ENCODE measurements at regions not wholly inside any gene's neighbourhood (a gene's known extent, or its start where the extent isn't known, plus 50 kb on each side); places are given as distances from the start of the nearest gene placed in this dataset.

DNA sequence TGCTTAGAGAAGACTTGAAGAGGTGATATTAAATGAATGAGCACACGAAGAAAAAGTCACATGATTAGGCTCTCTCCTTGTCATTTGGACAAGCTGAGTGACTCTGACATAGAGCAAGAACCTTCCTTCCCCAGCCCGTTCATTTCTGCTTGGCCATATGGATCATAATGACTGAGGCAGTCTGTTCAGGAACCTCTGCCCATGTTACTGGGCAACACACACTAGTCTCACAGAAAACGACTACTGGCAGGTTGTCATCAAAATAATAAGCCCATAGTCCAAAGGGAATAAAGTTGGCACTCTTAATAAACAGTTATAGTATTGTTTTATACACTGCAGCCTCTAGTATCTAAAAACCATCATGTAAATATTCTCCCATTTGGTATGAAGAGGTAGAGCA is 635.0 kb downstream of the REEP3 start:
- TF ChIP-seq TBX3 (IDR thresholded peaks at IDR 0.05; ENCODE audit: borderline replicate concordance) = no peak
- TF ChIP-seq, protein P1, sequence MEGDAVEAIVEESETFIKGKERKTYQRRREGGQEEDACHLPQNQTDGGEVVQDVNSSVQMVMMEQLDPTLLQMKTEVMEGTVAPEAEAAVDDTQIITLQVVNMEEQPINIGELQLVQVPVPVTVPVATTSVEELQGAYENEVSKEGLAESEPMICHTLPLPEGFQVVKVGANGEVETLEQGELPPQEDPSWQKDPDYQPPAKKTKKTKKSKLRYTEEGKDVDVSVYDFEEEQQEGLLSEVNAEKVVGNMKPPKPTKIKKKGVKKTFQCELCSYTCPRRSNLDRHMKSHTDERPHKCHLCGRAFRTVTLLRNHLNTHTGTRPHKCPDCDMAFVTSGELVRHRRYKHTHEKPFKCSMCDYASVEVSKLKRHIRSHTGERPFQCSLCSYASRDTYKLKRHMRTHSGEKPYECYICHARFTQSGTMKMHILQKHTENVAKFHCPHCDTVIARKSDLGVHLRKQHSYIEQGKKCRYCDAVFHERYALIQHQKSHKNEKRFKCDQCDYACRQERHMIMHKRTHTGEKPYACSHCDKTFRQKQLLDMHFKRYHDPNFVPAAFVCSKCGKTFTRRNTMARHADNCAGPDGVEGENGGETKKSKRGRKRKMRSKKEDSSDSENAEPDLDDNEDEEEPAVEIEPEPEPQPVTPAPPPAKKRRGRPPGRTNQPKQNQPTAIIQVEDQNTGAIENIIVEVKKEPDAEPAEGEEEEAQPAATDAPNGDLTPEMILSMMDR (CRISPR knock-in tag; IDR thresholded peaks at IDR 0.05) = no peak
- TF ChIP-seq, protein P2, sequence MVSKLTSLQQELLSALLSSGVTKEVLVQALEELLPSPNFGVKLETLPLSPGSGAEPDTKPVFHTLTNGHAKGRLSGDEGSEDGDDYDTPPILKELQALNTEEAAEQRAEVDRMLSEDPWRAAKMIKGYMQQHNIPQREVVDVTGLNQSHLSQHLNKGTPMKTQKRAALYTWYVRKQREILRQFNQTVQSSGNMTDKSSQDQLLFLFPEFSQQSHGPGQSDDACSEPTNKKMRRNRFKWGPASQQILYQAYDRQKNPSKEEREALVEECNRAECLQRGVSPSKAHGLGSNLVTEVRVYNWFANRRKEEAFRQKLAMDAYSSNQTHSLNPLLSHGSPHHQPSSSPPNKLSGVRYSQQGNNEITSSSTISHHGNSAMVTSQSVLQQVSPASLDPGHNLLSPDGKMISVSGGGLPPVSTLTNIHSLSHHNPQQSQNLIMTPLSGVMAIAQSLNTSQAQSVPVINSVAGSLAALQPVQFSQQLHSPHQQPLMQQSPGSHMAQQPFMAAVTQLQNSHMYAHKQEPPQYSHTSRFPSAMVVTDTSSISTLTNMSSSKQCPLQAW (CRISPR knock-in tag; IDR thresholded peaks at IDR 0.05) = no peak
- TF ChIP-seq HNRNPUL1 (IDR thresholded peaks at IDR 0.05; ENCODE audit: low read depth, low read length) = no peak
- no peak for TF ChIP-seq ZNF629 (CRISPR knock-in tag; conservative IDR thresholded peaks at IDR 0.05)
- no peak for TF ChIP-seq EZH2 (conservative IDR thresholded peaks at IDR 0.05; ENCODE audit: low read depth, low read length)
- TF ChIP-seq, protein P3, sequence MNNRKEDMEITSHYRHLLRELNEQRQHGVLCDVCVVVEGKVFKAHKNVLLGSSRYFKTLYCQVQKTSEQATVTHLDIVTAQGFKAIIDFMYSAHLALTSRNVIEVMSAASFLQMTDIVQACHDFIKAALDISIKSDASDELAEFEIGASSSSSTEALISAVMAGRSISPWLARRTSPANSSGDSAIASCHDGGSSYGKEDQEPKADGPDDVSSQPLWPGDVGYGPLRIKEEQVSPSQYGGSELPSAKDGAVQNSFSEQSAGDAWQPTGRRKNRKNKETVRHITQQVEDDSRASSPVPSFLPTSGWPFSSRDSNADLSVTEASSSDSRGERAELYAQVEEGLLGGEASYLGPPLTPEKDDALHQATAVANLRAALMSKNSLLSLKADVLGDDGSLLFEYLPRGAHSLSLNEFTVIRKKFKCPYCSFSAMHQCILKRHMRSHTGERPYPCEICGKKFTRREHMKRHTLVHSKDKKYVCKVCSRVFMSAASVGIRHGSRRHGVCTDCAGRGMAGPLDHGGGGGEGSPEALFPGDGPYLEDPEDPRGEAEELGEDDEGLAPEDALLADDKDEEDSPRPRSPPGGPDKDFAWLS (CRISPR knock-in tag; IDR thresholded peaks at IDR 0.05; ENCODE audit: borderline replicate concordance) = no peak
- no peak for TF ChIP-seq CREM (IDR thresholded peaks at IDR 0.05)
- no peak for TF ChIP-seq CREM (CRISPR knock-in tag; IDR thresholded peaks at IDR 0.05)
- TF ChIP-seq, protein P4, sequence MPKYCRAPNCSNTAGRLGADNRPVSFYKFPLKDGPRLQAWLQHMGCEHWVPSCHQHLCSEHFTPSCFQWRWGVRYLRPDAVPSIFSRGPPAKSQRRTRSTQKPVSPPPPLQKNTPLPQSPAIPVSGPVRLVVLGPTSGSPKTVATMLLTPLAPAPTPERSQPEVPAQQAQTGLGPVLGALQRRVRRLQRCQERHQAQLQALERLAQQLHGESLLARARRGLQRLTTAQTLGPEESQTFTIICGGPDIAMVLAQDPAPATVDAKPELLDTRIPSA (CRISPR knock-in tag; IDR thresholded peaks at IDR 0.05; ENCODE audit: borderline replicate concordance) = no peak
- no peak for TF ChIP-seq MEIS1 (CRISPR knock-in tag; IDR thresholded peaks at IDR 0.05; ENCODE audit: borderline replicate concordance)
- no peak for TF ChIP-seq FOXK2 (IDR thresholded peaks at IDR 0.05)
- no peak for TF ChIP-seq ZNF746 (CRISPR knock-in tag; IDR thresholded peaks at IDR 0.05)
- TF ChIP-seq ASH2L (IDR thresholded peaks at IDR 0.05; ENCODE audit: insufficient read length, low read depth, low read length) = no peak

Data from HepG2 (cell line).